Stimulated activated CD4-positive, alpha-beta T cell treated with anti-CD3 and anti-CD28 coated beads, Interleukin-4, amount 100 ng/mL, for 48 hours (primary cell): ENCODE measurements at regions not wholly inside any gene's neighbourhood (a gene's known extent, or its start where the extent isn't known, plus 50 kb on each side); places are given as distances from the start of the nearest gene placed in this dataset.
"Not testable (repeated sequence)": the region's sequence is repeated elsewhere in the genome, so short reads cannot be mapped to it uniquely, and the experiment has no call there.

Experiments
- DNase-seq, 2 donors: peaks; one replicate each; pipeline ENCODE4 v3.0.0-alpha.2; 2020; ENCODE audit warnings: low read depth in 2 of 2

DNA sequence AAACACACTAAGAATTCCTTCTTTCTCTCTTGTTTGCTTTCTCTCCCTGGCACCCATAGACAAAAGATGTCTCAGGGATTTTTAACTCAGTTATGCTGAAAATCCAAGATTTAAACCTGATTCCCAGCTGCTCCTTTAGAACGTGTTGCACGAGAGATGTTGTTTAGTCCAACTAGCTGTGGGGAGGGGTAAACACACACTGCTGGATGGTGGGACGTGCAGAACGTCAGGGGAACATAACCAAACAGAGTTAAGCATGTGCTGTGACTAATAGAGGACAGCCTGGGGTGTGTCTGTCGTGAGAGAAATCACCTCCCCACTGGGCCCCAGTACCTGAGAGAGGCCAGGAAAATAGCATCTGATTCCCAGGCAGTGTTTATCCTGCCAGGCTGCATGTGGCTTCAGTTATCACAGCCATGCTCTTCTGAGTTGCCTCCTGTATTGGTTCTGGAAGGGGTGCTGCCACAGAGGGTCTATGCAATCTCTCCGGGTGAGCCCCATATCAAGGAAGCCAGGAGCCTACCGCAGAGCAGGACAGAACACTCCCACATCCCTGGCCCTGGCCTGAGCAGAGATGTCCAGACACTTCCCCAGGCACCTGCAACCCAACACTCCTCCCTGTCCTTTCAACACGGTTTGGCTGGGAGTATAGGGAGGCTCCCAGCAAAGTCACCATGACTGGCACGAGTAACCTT, 112.7 kb upstream of the EGLN3 start:
- DNase-seq: no peak

- DNase-seq: no peak
Measured at GRCh38 chr14:34063042-34063441, 112.2 kb upstream of the EGLN3 start.

DNA sequence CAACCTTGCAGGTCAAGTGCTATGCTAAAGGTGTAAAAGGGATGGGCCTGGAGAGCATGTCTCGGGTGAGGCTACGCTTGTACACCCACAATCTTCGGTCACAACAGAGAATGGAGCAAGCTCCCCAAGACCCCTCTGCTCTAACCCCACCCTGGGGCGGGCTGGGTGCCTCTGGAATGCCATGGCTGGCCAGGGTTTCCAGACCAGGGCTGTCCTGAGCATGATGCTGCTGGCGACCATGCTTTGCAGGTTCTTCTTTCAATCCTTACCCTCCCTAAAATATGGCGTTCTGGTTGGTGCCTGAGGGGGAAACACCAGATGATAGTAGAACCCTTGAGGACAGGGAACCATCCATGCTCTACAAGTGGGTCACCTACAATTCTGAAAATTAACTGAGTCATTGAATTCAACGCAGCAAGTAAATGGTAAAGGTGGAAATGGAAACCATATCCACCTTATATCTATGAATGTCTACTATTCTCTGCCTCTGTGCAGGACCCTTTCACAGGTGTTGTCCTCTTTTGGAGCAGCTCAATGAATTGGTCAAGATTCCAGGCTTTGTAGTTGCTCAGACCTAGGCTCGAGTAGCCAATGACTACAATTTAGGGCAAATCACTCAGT, 111.6 kb upstream of the EGLN3 start:
- no peak for DNase-seq

DNA sequence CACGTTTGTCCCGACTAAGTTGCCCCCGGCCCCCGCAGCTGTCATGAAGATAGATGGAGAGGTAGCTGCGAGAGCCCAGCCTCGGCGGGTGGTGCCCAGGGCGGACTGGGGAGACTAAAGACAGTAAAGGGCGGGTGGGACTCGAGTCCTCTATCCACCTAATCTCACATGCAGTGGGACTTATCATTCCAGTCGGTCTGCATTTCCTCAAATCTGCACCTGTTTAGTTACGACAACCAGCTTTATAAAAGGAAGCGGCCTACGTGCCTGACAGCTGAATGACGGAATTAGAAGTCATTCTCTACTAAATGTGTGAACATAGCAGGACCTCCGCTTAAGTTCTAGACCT, 109.8 kb upstream of the EGLN3 start:
- DNase-seq: no peak

- DNase-seq: peak; percentile 44 to 57
Measured at GRCh38 chr14:34059925-34060650, 109.2 kb upstream of the EGLN3 start.

- DNase-seq: no peak
Measured at GRCh38 chr14:34059037-34059924, 108.4 kb upstream of the EGLN3 start.

DNA sequence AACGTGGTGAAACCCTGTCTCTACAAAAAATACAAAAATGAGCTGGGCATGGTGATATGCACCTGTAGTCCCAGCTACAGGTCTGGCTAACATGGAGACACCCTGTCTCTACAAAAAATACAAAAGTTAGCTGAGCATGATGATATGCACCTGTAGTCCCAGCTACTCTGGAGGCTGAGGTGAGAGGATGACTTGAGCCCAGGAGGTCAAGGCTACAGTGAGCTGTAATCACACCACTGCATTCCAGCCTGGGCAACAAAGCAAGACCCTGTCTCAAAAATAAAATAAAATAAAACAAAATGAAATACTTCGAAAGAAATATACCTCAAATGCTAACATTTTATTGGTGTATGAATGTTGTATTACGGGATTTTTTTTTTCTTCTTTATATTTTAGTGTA, 107.6 kb upstream of the EGLN3 start:
- DNase-seq: no peak

DNA sequence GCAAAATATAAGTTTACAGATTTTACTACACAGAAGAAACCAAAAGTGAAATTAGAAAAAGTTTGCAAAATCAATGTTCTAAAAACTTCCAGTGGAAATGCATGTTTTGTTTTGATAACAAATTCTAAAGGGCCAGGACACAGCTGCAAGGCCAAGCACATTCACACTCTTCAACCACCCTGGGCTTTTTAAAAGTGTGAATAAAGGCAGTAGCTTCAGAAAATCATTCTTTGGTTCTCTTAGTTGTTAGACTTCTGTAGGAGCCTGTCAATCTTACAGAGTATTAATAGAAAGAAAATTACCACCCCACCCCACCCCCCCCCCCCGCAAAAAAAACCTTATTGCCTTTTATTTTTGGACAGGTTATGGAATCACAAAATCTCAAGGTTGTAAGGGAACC, 105.2 kb upstream of the EGLN3 start:
- no peak for DNase-seq

DNA sequence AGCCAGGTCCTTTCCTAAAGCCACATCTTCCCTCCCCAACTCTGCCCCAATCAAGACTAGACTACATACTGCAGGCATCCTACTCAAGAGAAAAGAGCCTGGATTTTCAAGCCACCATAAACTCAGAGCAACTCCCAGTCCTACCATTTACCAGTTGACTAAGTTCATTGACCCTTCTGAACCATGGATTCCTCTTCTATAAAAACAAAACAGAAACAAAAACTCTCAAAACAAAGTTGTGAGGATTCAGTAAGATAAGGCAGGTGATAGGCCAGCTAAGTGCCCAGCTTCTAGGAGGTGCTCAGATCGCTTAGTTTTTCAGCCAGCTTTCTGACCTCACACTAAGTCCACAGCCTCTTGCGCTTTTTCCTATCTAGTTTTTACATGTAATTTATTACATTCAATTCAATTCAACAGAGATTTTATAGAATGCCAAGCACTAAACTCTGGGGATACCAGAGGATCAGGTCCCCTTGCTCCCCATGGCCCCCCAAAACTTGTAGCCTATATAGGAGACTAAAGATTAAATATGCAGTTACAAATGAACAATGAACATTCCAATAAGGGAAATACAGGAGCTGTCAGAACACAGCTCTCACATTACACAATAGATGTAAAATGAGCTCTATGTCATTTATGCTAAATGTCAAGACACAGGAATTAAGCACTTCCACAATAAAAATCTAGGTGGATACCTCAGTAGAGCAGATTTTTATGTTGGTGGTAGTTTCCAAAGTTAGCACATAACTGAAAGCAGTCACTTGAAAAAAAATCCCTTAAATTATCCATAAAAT, 104.5 kb upstream of the EGLN3 start:
- no peak for DNase-seq

DNA sequence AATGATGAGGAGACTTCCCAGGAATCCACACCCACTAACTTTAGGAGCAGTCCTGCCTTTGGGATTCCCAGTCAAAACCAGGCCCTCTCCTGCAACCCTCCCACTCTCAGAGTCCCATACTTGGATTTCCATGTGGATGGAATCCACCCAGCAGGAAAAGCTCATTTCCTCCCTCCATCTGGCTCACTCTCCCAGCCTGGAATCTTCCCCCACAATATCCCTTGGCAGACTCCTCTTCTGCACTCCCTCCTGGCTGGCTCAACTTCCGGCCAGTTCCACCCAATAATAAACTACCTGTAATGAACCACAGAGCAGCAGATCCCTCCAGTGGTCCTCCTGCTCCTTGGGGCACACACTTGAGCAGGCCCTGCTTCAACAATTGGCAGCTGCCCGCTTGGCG, 102.8 kb upstream of the EGLN3 start:
- DNase-seq: no peak

DNA sequence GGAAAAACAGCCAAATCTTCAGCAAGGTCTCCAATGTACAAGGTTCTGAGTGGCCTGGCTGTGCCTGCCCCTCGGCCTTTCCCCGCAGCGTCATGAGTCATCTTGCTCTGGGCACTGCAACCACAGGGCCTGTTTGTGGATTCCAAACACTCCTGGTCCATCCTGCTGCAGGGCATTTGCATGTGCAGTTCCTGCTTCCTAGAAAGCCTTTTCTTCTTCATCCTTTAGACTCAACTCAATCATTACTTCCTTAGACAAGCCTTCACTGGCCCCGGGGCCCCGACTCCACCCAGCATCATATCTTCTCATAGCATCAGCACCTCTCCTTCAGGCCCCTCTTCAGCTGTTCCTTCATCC, 101.8 kb upstream of the EGLN3 start:
- no peak for DNase-seq

DNA sequence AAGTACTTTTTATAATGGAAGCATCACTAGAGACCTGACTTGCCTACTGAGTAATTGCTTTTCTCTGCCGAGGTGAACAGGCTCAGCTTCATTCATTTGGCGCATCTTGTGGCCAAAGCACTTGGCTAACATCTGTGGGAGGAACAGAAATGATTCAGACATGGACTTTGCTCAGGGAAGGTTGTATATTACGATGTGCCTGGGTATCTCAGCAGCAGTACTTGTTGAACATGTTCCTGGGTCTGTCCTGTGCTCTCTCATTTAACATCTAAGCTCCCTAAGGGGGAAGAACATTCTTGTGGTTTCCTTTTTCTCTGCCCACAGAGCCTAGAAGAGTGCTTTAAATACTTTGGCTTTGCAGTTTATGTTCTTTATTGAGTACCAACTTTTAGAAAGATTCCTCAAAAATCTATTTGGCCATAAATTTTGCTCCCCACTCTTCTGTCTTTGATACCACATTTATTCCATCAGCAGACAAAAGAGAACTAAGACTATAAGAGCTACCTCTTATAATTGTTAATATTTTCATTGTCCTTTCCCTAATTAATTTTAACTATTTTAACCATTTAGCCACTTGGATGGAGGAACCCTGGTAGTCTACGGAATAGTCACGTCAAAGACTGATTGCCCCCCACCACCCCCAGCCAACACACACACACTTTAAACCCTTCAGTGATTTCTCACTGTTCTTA, 101.2 kb upstream of the EGLN3 start:
- DNase-seq: no peak

GRCh38 chr14:34050606-34051005, 99.7 kb upstream of the EGLN3 start:
- no peak for DNase-seq

DNA sequence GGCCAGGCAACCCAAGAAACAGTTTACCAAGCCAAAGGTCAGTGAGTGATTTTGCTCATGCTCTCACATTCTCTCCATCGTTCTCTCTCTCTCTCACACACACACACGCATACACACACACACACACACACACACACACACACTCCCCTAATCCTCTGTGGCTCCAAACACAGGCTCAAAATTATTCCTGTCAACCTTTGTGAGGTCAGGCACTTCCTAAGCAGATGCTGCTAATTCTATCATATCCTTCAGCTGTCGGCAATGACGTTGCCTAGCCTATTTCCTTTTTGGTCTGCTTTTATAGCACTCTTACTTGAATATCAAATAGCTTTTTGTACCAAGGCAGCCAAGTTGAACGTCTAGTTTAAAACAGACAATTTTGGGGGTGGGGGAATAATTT, 98.9 kb upstream of the EGLN3 start:
- DNase-seq: no peak

GRCh38 chr14:34049187-34049586, 98.3 kb upstream of the EGLN3 start:
- DNase-seq: not testable (repeated sequence)

- DNase-seq: no peak
Measured at GRCh38 chr14:34046799-34047520, 96.1 kb upstream of the EGLN3 start.

- no peak for DNase-seq
Measured at GRCh38 chr14:34044666-34045306, 93.9 kb upstream of the EGLN3 start.

DNA sequence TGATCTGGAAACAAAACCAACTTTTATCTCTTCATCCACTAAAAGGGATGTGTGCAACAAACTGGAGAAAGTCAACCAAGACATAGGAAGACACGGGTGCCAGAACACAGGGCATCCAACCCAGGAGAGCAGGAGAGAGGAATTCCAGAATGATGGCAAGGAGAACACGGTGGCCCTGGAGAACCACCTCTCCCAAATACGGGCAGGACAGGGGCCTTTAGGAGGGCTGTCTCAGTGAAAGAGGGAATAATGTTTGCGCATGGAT, 93.4 kb upstream of the EGLN3 start:
- no peak for DNase-seq

DNA sequence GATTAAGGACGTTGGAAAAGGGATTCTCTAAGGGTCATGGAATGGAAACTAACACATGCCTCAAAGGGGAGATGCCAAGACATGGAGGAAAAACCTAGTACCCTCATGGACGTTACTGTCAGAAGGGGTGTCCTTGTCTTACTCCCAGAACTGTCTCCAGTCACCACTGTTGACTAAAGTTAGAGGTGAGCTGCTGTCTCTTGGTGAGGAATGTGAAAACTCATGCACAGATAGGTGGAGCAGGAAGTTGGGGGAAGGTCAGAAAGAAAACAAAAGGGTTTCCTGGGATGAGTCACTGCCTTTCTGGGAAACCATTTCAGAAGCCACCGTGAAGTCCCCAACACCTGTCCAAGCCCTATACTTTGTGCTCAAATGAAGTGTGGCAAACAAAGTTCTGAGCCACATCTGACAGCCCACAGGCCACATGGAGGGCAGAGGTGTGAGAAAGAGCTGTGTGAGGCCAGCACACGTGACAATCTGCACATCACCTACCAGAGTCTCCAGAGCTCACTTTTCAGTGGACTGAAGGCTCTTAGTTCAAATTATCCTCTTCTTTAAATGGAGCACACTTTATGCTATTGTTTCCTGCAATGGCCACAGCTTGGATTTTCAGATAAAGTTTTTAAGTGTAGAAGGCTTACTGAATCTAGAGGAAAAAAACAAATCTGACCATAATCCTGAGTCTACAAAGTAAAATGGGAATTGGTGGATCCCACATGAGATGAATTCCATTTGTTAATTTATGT, 92.9 kb upstream of the EGLN3 start:
- DNase-seq: peak; percentile 43 to 56
